ENCODE measurements at regions not wholly inside any gene's neighbourhood (a gene's known extent, or its start where the extent isn't known, plus 50 kb on each side); places are given as distances from the start of the nearest gene placed in this dataset.

DNA sequence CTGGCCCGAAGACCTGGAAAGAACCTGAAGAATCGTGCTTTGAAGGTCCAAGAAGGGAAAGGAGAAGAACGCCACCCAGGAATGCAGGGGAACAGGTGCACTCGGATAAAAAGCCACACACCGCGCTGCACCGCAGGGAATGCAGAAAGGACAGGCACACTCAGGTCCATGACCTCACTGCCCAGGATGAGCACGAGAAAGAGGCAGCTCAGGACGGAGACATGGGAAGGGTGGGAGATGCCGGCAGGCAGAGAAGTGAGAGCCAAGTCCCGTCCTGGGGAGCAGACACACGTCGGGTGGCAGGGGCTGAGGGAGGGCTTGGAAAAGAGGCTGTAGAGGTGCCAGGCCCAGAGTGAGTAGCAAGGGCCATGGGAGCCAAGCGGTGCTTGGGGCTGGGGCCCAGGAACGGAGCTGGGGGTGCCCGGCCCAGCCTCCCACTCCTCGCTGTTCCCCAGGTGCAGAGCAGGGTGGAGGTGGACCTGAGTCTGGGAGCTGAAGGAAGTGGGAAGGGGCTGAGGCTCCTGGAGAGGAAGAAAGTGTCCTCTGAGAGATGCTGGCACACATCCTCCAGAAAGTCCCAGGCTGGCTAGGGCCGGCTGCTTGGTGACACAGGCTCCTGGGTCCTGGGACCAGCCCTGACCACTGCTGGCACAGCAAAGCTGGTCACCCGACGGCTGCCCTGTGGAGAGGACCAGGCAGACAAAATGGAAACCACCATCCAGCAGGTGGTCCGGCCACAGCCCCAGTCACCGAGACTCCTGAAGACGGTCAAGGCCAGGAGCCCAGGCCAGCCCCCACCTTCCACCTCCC lies 91.3 kb downstream of the PSMB1 start:
- intact Hi-C loops (cut with DNase I; ENCODE audit: low total_unique reads): no loop called here
- 87 to 91% (median 89%) methylated on average over 22 to 23 of the region's 23 CpGs for WGBS, 5 donors
- TF ChIP-seq POLR2A (IDR thresholded peaks at IDR 0.05) (no peak), POLR2AphosphoS5 (IDR thresholded peaks at IDR 0.05) (no peak), EP300 (IDR thresholded peaks at IDR 0.05) (no peak), CTCF (IDR thresholded peaks at IDR 0.05) (no peak)
- no peak overlapping the region for H3K27ac ChIP-seq
- peaks cover 0 to 10% (median 3%) of the 10 kb centered on the region in 4 donors for H3K4me1 ChIP-seq
- no peak overlapping the region for H3K4me3 ChIP-seq
- H3K9me3 ChIP-seq: no peaks in the 10 kb centered on the region
- H3K27me3 ChIP-seq: peaks cover 0 to 14% (median 0%) of the 10 kb centered on the region in 3 donors
- no peak for DNase-seq
- H3K36me3 ChIP-seq: no peaks in the 10 kb centered on the region

DNA sequence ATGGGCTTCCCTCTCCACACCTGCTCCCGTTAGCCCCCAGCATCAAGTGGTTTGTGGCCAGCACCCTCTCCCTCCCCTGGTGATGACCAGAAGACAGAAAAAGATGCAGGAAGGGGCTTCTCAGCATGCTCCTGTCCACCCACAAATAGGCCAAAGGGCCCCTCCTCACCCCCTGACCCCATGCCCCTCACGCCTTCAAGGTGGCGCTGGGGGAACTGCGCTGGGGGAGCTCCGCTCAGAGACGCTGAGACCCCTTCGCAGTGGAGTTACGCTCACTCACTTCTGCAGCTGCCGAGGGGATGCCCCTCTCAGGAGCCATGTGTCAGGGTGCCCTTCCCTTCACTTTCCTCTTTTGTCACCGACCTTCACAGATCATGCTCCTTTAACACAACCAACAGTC lies 92.0 kb downstream of the PSMB1 start:
- H3K4me1 ChIP-seq: peaks cover 0 to 10% (median 3%) of the 10 kb centered on the region in 4 donors
- H3K27me3 ChIP-seq: peaks cover 0 to 14% (median 0%) of the 10 kb centered on the region in 3 donors
- intact Hi-C loops (cut with DNase I; ENCODE audit: low total_unique reads): no loop called here
- no peaks in the 10 kb centered on the region for H3K9me3 ChIP-seq
- no peak for TF ChIP-seq POLR2A (IDR thresholded peaks at IDR 0.05)
- DNase-seq: no peak
- H3K27ac ChIP-seq: no peak overlapping the region
- no peak overlapping the region for H3K4me3 ChIP-seq
- no peaks in the 10 kb centered on the region for H3K36me3 ChIP-seq
- WGBS, 5 donors: 82 to 93% (median 90%) methylated on average over 9 to 10 of the region's 10 CpGs

- Histone ChIP-seq H3K4me3 (no peak overlapping the region), H3K36me3 (no peaks in the 10 kb centered on the region), H3K4me1 (peaks cover 0 to 10% (median 3%) of the 10 kb centered on the region in 4 donors), H3K9me3 (no peaks in the 10 kb centered on the region), H3K27me3 (peaks cover 0 to 14% (median 0%) of the 10 kb centered on the region in 3 donors), H3K27ac (no peak overlapping the region)
- WGBS, 5 donors: 84 to 93% (median 90%) methylated on average over 7 of the region's 7 CpGs
- no peak for TF ChIP-seq POLR2A (IDR thresholded peaks at IDR 0.05)
- TF ChIP-seq EP300 (IDR thresholded peaks at IDR 0.05): no peak
- TF ChIP-seq POLR2AphosphoS5 (IDR thresholded peaks at IDR 0.05): no peak
- no peak for TF ChIP-seq CTCF (IDR thresholded peaks at IDR 0.05)
- intact Hi-C loops (cut with DNase I; ENCODE audit: low total_unique reads): no loop called here
- no peak for DNase-seq
Measured at GRCh38 chr6:170460641-170461040, 92.5 kb downstream of the PSMB1 start.

GRCh38 chr6:170459451-170459850 lies 93.7 kb downstream of the PSMB1 start:
- 22 to 27% (median 24%) methylated on average over 4 to 6 of the region's 6 CpGs for WGBS, 5 donors
- intact Hi-C loops (cut with DNase I; ENCODE audit: low total_unique reads): no loop called here
- peak; percentile 43 to 59 for DNase-seq
- Histone ChIP-seq H3K9me3 (no peaks in the 10 kb centered on the region), H3K27me3 (peaks cover 0 to 14% (median 0%) of the 10 kb centered on the region in 3 donors), H3K27ac (no peak overlapping the region), H3K4me3 (peak overlapping the region in 3 of 4 donors; percentile 3 to 32 (median 30)), H3K4me1 (peaks cover 0 to 10% (median 3%) of the 10 kb centered on the region in 4 donors), H3K36me3 (no peaks in the 10 kb centered on the region)
- TF ChIP-seq CTCF (IDR thresholded peaks at IDR 0.05): no peak
- TF ChIP-seq EP300 (IDR thresholded peaks at IDR 0.05): no peak
- no peak for TF ChIP-seq POLR2AphosphoS5 (IDR thresholded peaks at IDR 0.05)
- no peak for TF ChIP-seq POLR2A (IDR thresholded peaks at IDR 0.05)

Measured in stomach (tissue), 8 donors.